Upper lobe of right lung (tissue), 1 donor: ENCODE measurements at regions not wholly inside any gene's neighbourhood (a gene's known extent, or its start where the extent isn't known, plus 50 kb on each side); places are given as distances from the start of the nearest gene placed in this dataset.
A peak's percentile ranks its signal among the peaks of the same experiment; 100 is the strongest.

Experiments used
- ATAC-seq: fragments of 200-7000 bp; cut with Tn5 transposase; one replicate; pipeline ENCODE4 v1.9.1; 2020; ENCODE audit warnings: mild to moderate bottlenecking, moderate library complexity
- DNase-seq: peaks from one replicate; pipeline ENCODE4 v3.0.0-alpha.2; 2020
- H3K27ac ChIP-seq: fragments of 200-600 bp; one replicate; pipeline ENCODE4 v1.8.0; 2022
- H3K27me3 ChIP-seq: fragments of 200-600 bp; one replicate; pipeline ENCODE4 v1.8.0; 2022; ENCODE audit warnings: mild to moderate bottlenecking
- H3K36me3 ChIP-seq: fragments of 200-600 bp; one replicate; pipeline ENCODE4 v1.8.0; 2022
- H3K4me1 ChIP-seq: fragments of 200-600 bp; one replicate; pipeline ENCODE4 v1.8.0; 2022
- H3K4me3 ChIP-seq: fragments of 200-600 bp; one replicate; pipeline ENCODE4 v1.8.0; 2022; ENCODE audit warnings: mild to moderate bottlenecking
- H3K9me3 ChIP-seq: fragments of 200-600 bp; one replicate; pipeline ENCODE4 v1.8.0; 2022
- CTCF ChIP-seq: fragments of 200-600 bp; IDR thresholded peaks from one replicate; pipeline ENCODE4 v1.8.0; 2022; ENCODE audit warnings: antibody characterized with exemption
- intact Hi-C: fragments of 100-400 bp; cut with DNase I; formaldehyde crosslinking; loops from one replicate; pipeline ENCODE4 v1.11.0; 2022
- donor health status: DM: no; HTN: yes; CAD: no; lungs with severe emphysema.

GRCh38 chr3:30102356-30102755, 504.0 kb upstream of the TGFBR2 start:
- no peak overlapping the region for H3K4me3 ChIP-seq
- intact Hi-C loops = no loop called here
- H3K4me1 ChIP-seq = no peaks in the 10 kb centered on the region
- no peaks in the 10 kb centered on the region for H3K27me3 ChIP-seq
- H3K27ac ChIP-seq = no peak overlapping the region
- TF ChIP-seq CTCF = no peak
- no peak for ATAC-seq
- no peak for DNase-seq
- H3K36me3 ChIP-seq = no peaks in the 10 kb centered on the region
- H3K9me3 ChIP-seq = no peaks in the 10 kb centered on the region

DNA sequence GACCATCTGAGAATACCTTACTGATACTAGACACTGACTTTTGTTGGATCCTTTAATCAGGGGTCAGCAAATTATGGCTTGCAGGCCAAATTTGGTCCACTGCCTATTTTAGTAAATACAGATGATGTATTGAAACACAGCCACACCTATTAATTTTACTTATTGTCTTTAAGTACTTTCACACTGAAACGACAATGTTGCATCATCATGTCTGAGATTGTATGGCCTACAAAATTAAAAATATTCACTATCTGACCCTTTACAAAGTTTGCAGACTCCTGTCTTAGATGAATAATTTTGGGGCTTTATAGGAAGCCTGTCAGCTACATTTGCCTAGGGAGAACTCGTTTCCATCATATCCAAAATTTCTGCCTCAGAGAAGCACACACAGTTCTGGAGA, 503.2 kb upstream of the TGFBR2 start:
- Histone ChIP-seq H3K36me3 (no peaks in the 10 kb centered on the region), H3K4me1 (no peaks in the 10 kb centered on the region), H3K9me3 (no peaks in the 10 kb centered on the region), H3K27me3 (no peaks in the 10 kb centered on the region), H3K27ac (no peak overlapping the region), H3K4me3 (no peak overlapping the region)
- ATAC-seq (no peak), DNase-seq (no peak)
- intact Hi-C loops = no loop called here
- no peak for TF ChIP-seq CTCF

GRCh38 chr3:30107531-30107930, 498.9 kb upstream of the TGFBR2 start:
- no peak for TF ChIP-seq CTCF
- no peaks in the 10 kb centered on the region for H3K36me3 ChIP-seq
- H3K4me1 ChIP-seq = no peaks in the 10 kb centered on the region
- H3K4me3 ChIP-seq = no peak overlapping the region
- intact Hi-C loops = no loop called here
- no peaks in the 10 kb centered on the region for H3K9me3 ChIP-seq
- DNase-seq (no peak), ATAC-seq (no peak)
- no peak overlapping the region for H3K27ac ChIP-seq
- H3K27me3 ChIP-seq = no peaks in the 10 kb centered on the region

DNA sequence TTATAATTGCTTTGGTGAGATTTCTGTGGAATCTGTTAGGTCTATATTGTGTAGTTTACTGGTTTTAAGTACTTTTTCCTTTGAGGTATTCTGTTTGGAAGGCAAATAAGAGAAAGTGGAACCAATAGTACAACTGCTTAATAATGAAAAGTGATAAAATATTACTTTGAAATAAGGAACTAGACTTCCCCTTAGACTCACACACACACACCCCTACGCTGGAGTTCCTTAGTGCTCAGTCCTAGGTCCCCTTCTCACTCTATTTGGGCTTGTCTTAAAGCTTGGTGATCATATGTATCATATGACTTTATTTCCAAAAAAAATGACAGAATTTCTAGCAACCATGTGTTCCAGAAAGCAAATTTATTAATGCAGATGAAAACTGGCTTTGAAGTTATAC, 494.0 kb upstream of the TGFBR2 start:
- DNase-seq (no peak), ATAC-seq (peak; percentile 29)
- TF ChIP-seq CTCF = no peak
- Histone ChIP-seq H3K9me3 (no peaks in the 10 kb centered on the region), H3K36me3 (no peaks in the 10 kb centered on the region), H3K4me3 (no peak overlapping the region), H3K27me3 (no peaks in the 10 kb centered on the region), H3K4me1 (no peaks in the 10 kb centered on the region), H3K27ac (no peak overlapping the region)
- intact Hi-C loops = loop anchor here (10.0 kb wide), 1 partner anchor 582 kb away; no protein-coding TSS in a partner anchor

GRCh38 chr3:30112902-30113484, 493.4 kb upstream of the TGFBR2 start:
- Histone ChIP-seq H3K27me3 (no peaks in the 10 kb centered on the region), H3K9me3 (no peaks in the 10 kb centered on the region), H3K4me1 (no peaks in the 10 kb centered on the region), H3K36me3 (no peaks in the 10 kb centered on the region), H3K4me3 (no peak overlapping the region), H3K27ac (no peak overlapping the region)
- ATAC-seq = peak; percentile 36
- intact Hi-C loops = loop anchor here (10.0 kb wide), 1 partner anchor 582 kb away; no protein-coding TSS in a partner anchor
- DNase-seq = no peak
- peak; percentile 69 for TF ChIP-seq CTCF

GRCh38 chr3:30113906-30114305, 492.5 kb upstream of the TGFBR2 start:
- TF ChIP-seq CTCF = no peak
- H3K4me1 ChIP-seq = no peaks in the 10 kb centered on the region
- H3K27me3 ChIP-seq = no peaks in the 10 kb centered on the region
- H3K4me3 ChIP-seq = no peak overlapping the region
- no peaks in the 10 kb centered on the region for H3K36me3 ChIP-seq
- intact Hi-C loops = loop anchor here (10.0 kb wide), 1 partner anchor 581 kb away; no protein-coding TSS in a partner anchor
- no peak overlapping the region for H3K27ac ChIP-seq
- ATAC-seq (no peak), DNase-seq (no peak)
- H3K9me3 ChIP-seq = no peaks in the 10 kb centered on the region
